Prostate gland (tissue), 2 donors: ENCODE measurements at regions not wholly inside any gene's neighbourhood (a gene's known extent, or its start where the extent isn't known, plus 50 kb on each side); places are given as distances from the start of the nearest gene placed in this dataset.

Experiments used
- POLR2A ChIP-seq: fragments of 450-650 bp; IDR thresholded peaks from one replicate; pipeline ENCODE4 v1.6.1; 2016; ENCODE audit warnings: antibody characterized with exemption, mild to moderate bottlenecking
- POLR2AphosphoS5 ChIP-seq: sonication (generic); formaldehyde crosslinking; IDR thresholded peaks from one replicate; pipeline ENCODE4 v1.6.1; 2017; ENCODE audit warnings: antibody characterized with exemption
- TF ChIP-seq, protein P1 (sequence below), 4 experiments: fragments of 200-600 bp in 2 of 4; fragments of 450-650 bp in 2 of 4; sonication (generic) in 2 of 4; IDR thresholded peaks; 1 replicate in 3 of 4; 2 replicates in 1 of 4; pipeline ENCODE4 v1.5.1; 2016 to 2019; ENCODE audit warnings: antibody characterized with exemption in 4 of 4, mild to moderate bottlenecking in 2 of 4, moderate library complexity in 2 of 4

DNA sequence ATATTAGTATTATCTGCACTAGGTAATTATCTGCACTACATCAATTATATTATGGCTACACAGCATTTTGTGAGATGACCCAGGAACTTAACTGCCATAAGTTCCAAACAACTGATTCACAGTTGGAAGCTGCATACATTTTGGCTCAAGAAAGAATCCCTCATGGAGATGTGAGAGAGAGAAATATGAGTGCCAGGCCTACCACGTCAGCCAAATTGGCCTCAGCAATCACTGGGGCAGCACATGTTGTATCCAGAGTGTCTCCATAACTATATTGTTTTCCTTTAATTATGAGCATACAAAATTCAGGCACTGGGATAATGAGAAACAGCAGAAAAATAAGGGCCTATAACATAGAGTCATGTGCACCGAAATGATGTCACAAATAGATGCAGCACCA is 174.2 kb upstream of the DMD start:
- TF ChIP-seq, protein P1, sequence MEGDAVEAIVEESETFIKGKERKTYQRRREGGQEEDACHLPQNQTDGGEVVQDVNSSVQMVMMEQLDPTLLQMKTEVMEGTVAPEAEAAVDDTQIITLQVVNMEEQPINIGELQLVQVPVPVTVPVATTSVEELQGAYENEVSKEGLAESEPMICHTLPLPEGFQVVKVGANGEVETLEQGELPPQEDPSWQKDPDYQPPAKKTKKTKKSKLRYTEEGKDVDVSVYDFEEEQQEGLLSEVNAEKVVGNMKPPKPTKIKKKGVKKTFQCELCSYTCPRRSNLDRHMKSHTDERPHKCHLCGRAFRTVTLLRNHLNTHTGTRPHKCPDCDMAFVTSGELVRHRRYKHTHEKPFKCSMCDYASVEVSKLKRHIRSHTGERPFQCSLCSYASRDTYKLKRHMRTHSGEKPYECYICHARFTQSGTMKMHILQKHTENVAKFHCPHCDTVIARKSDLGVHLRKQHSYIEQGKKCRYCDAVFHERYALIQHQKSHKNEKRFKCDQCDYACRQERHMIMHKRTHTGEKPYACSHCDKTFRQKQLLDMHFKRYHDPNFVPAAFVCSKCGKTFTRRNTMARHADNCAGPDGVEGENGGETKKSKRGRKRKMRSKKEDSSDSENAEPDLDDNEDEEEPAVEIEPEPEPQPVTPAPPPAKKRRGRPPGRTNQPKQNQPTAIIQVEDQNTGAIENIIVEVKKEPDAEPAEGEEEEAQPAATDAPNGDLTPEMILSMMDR (IDR thresholded peaks at IDR 0.05), result no peak
- TF ChIP-seq POLR2A (no peak), POLR2AphosphoS5 (no peak)
